Gastroesophageal sphincter (tissue), 4 donors: ENCODE measurements at regions not wholly inside any gene's neighbourhood (a gene's known extent, or its start where the extent isn't known, plus 50 kb on each side); places are given as distances from the start of the nearest gene placed in this dataset.

Experiments
- ATAC-seq: fragments of 150-250 bp; one replicate; pipeline ENCODE4 v1.9.1; 2016; ENCODE audit warnings: mild to moderate bottlenecking, moderate library complexity
- H3K27ac ChIP-seq, 4 donors: fragments of 200-600 bp; sonication (generic) in 3 of 4; 1 replicate in 3 of 4; 2 replicates in 1 of 4; pipeline ENCODE4 v1.5.1; 2016 to 2019
- H3K27me3 ChIP-seq: fragments of 200-600 bp; sonication (generic); one replicate; pipeline ENCODE4 v1.5.1; 2019
- H3K36me3 ChIP-seq, 2 donors: fragments of 200-600 bp; sonication (generic); one replicate each; pipeline ENCODE4 v1.5.1; 2019; ENCODE audit warnings: control low read depth in 1 of 2
- H3K4me1 ChIP-seq, 3 donors: fragments of 200-600 bp; sonication (generic); 1 replicate in 2 of 3; 2 replicates in 1 of 3; pipeline ENCODE4 v1.5.1; 2016 to 2019; ENCODE audit warnings: control low read depth in 2 of 3
- H3K4me3 ChIP-seq, 2 donors: fragments of 200-600 bp; sonication (generic); one replicate each; pipeline ENCODE4 v1.5.1; 2019; ENCODE audit warnings: mild to moderate bottlenecking in 1 of 2, moderate library complexity in 1 of 2
- H3K9me3 ChIP-seq, 3 donors: fragments of 200-600 bp; sonication (generic); one replicate each; pipeline ENCODE4 v1.5.1; 2017 to 2019; ENCODE audit warnings: control low read depth in 2 of 3
- EP300 ChIP-seq: sonication (generic); formaldehyde crosslinking; IDR thresholded peaks from one replicate; pipeline ENCODE4 v1.6.1; 2017; ENCODE audit warnings: antibody characterized with exemption, mild to moderate bottlenecking
- POLR2A ChIP-seq, 2 donors: fragments of 450-650 bp; IDR thresholded peaks; one replicate each; pipeline ENCODE4 v1.6.1; 2017; ENCODE audit warnings: antibody characterized with exemption in 2 of 2, mild to moderate bottlenecking in 2 of 2, moderate library complexity in 1 of 2
- POLR2AphosphoS5 ChIP-seq: sonication (generic); formaldehyde crosslinking; IDR thresholded peaks from one replicate; pipeline ENCODE4 v1.6.1; 2017; ENCODE audit warnings: antibody characterized with exemption
- WGBS, 2 donors: methylation state at CpG; one replicate each; pipeline ENCODE4 v1.1.5; 2018; ENCODE audit warnings: low coverage in 1 of 2; 5-methylcytosine and 5-hydroxymethylcytosine counted together
- TF ChIP-seq, protein P1 (sequence below), 4 experiments: fragments of 200-600 bp in 2 of 4; fragments of 450-650 bp in 2 of 4; sonication (generic) in 1 of 4; IDR thresholded peaks; one replicate each; pipeline ENCODE4 v1.5.1; 2017 to 2019; ENCODE audit warnings: antibody characterized with exemption in 4 of 4, mild to moderate bottlenecking in 2 of 4, moderate library complexity in 2 of 4

DNA sequence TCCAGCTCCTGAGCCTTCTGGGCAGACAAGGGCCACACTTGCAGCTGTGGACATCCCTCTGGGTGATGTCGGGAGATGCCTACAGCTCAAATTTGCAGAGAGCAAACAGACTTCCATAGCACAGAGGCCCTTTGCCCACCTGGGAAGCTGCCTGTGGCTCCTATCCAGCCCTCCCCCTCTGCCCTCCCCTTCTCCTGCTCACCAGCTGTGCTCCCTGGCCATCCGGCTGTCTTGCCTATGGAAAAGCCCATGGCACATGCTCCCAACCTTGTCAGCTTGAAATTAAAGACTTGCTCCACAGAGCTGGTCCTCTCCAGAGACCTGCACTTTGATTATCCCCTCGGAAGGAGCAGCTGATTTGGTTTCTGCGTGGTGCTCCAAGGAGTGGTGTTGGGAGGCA lies 118.9 kb upstream of the NECTIN1 start:
- no peak for ATAC-seq
- Histone ChIP-seq H3K27me3 (peaks cover 38% of the 10 kb centered on the region), H3K27ac (no peak overlapping the region), H3K4me1 (no peaks in the 10 kb centered on the region), H3K4me3 (no peak overlapping the region), H3K9me3 (peaks cover 0 to 17% (median 0%) of the 10 kb centered on the region in 3 donors), H3K36me3 (no peaks in the 10 kb centered on the region)
- TF ChIP-seq, protein P1, sequence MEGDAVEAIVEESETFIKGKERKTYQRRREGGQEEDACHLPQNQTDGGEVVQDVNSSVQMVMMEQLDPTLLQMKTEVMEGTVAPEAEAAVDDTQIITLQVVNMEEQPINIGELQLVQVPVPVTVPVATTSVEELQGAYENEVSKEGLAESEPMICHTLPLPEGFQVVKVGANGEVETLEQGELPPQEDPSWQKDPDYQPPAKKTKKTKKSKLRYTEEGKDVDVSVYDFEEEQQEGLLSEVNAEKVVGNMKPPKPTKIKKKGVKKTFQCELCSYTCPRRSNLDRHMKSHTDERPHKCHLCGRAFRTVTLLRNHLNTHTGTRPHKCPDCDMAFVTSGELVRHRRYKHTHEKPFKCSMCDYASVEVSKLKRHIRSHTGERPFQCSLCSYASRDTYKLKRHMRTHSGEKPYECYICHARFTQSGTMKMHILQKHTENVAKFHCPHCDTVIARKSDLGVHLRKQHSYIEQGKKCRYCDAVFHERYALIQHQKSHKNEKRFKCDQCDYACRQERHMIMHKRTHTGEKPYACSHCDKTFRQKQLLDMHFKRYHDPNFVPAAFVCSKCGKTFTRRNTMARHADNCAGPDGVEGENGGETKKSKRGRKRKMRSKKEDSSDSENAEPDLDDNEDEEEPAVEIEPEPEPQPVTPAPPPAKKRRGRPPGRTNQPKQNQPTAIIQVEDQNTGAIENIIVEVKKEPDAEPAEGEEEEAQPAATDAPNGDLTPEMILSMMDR (IDR thresholded peaks at IDR 0.05): no peak
- TF ChIP-seq POLR2A (IDR thresholded peaks at IDR 0.05) (no peak), EP300 (no peak), POLR2AphosphoS5 (no peak)
- 0 to 100% methylated on average over 1 of the region's 4 CpGs for WGBS, 2 donors

DNA sequence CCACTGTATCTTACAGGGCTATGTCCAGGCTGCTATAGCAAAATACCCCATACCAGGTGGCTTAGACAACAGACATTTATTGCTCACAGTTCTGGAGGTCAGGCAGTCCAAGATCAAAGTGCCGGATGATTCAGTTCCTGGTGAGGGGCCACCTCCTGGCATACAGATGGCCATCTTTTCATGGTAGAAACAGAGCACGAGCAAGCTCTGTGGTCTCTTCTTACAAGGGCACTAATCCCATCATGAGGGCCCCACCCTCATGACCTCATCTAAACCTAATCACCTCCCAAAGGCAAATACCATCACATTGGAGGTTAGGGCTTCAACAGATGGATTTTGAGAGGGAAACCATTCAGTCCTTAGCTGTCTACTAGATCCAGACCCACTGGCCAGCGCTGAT lies 117.4 kb upstream of the NECTIN1 start:
- 100% methylated on average over 1 to 2 of the region's 3 CpGs for WGBS, 2 donors
- Histone ChIP-seq H3K4me3 (no peak overlapping the region), H3K27me3 (peaks cover 38% of the 10 kb centered on the region), H3K9me3 (peaks cover 0 to 17% (median 0%) of the 10 kb centered on the region in 3 donors), H3K27ac (no peak overlapping the region), H3K4me1 (no peaks in the 10 kb centered on the region), H3K36me3 (no peaks in the 10 kb centered on the region)
- ATAC-seq: no peak
- no peak for TF ChIP-seq POLR2AphosphoS5
- TF ChIP-seq POLR2A (IDR thresholded peaks at IDR 0.05): no peak
- TF ChIP-seq, protein P1 (IDR thresholded peaks at IDR 0.05): no peak
- no peak for TF ChIP-seq EP300

DNA sequence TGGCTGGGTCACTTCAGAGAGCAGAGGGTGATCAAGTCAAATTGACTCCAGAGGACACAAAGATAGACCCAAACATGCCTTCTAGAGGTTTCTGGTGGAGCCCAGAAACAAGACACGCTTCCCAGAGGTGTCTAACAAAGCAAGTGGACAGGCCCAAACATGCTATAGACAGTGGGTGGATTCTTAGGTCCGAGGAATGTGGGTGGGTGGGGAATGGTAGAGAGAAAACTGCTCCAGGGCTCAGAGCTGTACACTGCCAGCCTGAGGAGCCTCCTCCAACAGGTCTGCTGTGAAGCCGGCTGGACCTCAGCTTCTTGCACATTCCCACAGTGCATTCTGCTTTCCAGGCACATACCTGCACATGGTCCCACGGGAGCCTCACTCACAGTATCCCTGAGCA lies 116.8 kb upstream of the NECTIN1 start:
- H3K27ac ChIP-seq: no peak overlapping the region
- peaks cover 34% of the 10 kb centered on the region for H3K27me3 ChIP-seq
- peaks cover 0 to 17% (median 0%) of the 10 kb centered on the region in 3 donors for H3K9me3 ChIP-seq
- H3K4me3 ChIP-seq: no peak overlapping the region
- 91% methylated on average over 2 of the region's 4 CpGs; no CpG with 5 or more reads in 1 of the 2 donors for WGBS, 2 donors
- no peak for TF ChIP-seq POLR2A (IDR thresholded peaks at IDR 0.05)
- no peak for TF ChIP-seq EP300
- TF ChIP-seq, protein P1 (IDR thresholded peaks at IDR 0.05): no peak
- TF ChIP-seq POLR2AphosphoS5: no peak
- H3K36me3 ChIP-seq: no peaks in the 10 kb centered on the region
- no peaks in the 10 kb centered on the region for H3K4me1 ChIP-seq
- ATAC-seq: no peak

DNA sequence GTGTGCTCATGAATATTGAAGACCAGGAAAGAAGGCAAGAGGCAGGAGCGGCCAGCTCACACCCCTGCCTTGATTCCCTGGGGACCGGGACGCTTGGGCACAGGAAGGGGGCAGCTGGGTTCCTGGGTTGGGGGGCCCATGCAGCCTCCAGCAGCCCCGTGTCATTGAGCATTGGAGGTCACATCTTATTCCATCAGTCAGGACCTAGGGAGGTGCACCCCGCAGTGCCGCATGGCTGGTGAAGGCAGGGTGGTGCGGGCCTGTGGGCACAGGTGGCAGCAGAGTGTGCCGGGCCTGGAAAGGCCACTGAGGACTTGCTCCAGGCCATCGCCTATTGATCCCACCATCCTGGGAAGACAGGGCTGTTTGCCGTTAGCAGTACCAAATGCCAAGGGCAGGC lies 116.3 kb upstream of the NECTIN1 start:
- no peak for ATAC-seq
- no peak for TF ChIP-seq POLR2AphosphoS5
- no peak for TF ChIP-seq POLR2A (IDR thresholded peaks at IDR 0.05)
- TF ChIP-seq EP300: no peak
- TF ChIP-seq, protein P1 (IDR thresholded peaks at IDR 0.05): no peak
- H3K4me1 ChIP-seq: no peaks in the 10 kb centered on the region
- 67% methylated on average over 3 of the region's 10 CpGs; no CpG with 5 or more reads in 1 of the 2 donors for WGBS, 2 donors
- peaks cover 31% of the 10 kb centered on the region for H3K27me3 ChIP-seq
- H3K4me3 ChIP-seq: no peak overlapping the region
- no peak overlapping the region for H3K27ac ChIP-seq
- H3K9me3 ChIP-seq: peaks cover 0 to 17% (median 0%) of the 10 kb centered on the region in 3 donors
- H3K36me3 ChIP-seq: no peaks in the 10 kb centered on the region

DNA sequence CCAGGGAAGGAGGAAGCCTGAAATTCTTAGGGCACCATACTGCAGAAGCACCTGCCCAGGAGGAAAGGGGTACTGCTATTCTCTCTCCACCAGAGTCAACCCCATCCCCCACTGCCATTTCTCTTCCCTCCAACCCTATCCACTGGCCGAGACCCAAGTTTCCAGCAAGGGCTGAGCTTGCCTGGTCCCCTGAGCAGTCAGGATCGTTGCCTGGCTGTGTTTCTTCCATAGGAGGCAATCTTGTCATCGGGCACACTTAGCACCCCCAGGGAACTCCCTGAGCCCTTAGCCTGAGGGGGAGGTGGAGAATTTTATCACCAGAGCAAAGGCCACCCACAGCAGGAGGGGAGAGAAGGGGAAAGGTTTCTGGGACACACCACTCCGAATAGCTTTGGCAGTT lies 115.8 kb upstream of the NECTIN1 start:
- peaks cover 0 to 17% (median 0%) of the 10 kb centered on the region in 3 donors for H3K9me3 ChIP-seq
- no peak for ATAC-seq
- no peaks in the 10 kb centered on the region for H3K36me3 ChIP-seq
- no peaks in the 10 kb centered on the region for H3K4me1 ChIP-seq
- no peak overlapping the region for H3K4me3 ChIP-seq
- peaks cover 36% of the 10 kb centered on the region for H3K27me3 ChIP-seq
- WGBS, 2 donors: 14% methylated on average over 4 of the region's 4 CpGs; no CpG with 5 or more reads in 1 of the 2 donors
- no peak overlapping the region for H3K27ac ChIP-seq
- TF ChIP-seq POLR2A (IDR thresholded peaks at IDR 0.05) (no peak), POLR2AphosphoS5 (no peak), EP300 (no peak)
- TF ChIP-seq, protein P1 (IDR thresholded peaks at IDR 0.05): no peak
